Memory B cell (primary cell): ENCODE measurements at regions not wholly inside any gene's neighbourhood (a gene's known extent, or its start where the extent isn't known, plus 50 kb on each side); places are given as distances from the start of the nearest gene placed in this dataset.
"Not testable (repeated sequence)": the region's sequence is repeated elsewhere in the genome, so short reads cannot be mapped to it uniquely, and the experiment has no call there.

ENCODE experiments used
- ATAC-seq: fragments of 150-1000 bp; cut with Tn5 transposase; 2 replicates; pipeline ENCODE4 v1.10.0; 2021; ENCODE audit warnings: low read depth, mild to moderate bottlenecking, moderate library complexity
- DNase-seq, 2 donors: peaks; one replicate each; pipeline ENCODE4 v3.0.0; 2022; ENCODE audit warnings: low spot score in 2 of 2
- H3K27ac Mint-ChIP-seq: one replicate; pipeline ENCODE4 v1.8.0; 2022; ENCODE audit warnings: mild to moderate bottlenecking, moderate library complexity, mixed read lengths
- H3K27me3 Mint-ChIP-seq: one replicate; pipeline ENCODE4 v1.8.0; 2022; ENCODE audit warnings: mixed read lengths
- H3K36me3 Mint-ChIP-seq: one replicate; pipeline ENCODE4 v1.8.0; 2022; ENCODE audit warnings: mild to moderate bottlenecking, mixed read lengths
- H3K4me1 Mint-ChIP-seq: one replicate; pipeline ENCODE4 v1.8.0; 2022; ENCODE audit warnings: mixed read lengths
- H3K4me3 Mint-ChIP-seq: one replicate; pipeline ENCODE4 v1.8.0; 2022; ENCODE audit warnings: mild to moderate bottlenecking, moderate library complexity, mixed read lengths
- H3K9me3 Mint-ChIP-seq: one replicate; pipeline ENCODE4 v1.8.0; 2022; ENCODE audit warnings: mixed read lengths

DNA sequence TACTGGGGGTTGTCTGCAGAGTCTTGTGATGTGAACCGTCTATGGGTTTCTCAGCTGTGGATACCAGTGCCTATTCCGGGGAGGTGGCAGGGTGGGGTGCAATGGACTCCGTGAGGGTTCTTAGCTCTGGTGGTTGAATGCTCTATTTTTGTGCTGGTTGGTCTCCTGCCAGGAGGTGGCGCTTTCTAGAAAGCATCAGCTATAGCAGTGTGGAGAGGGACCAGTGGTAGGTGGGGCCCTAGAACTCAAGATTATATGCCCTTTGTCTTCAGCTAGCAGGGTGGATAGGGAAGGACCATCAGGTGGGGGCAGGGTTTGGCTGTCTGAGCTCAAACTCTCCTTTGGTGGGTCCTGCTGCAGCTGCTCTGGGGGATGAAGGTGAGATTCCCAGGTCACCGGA, 127.3 kb upstream of the PLD5 start:
- H3K27ac Mint-ChIP-seq: no peak overlapping the region
- ATAC-seq (no peak), DNase-seq (no peak)
- peaks cover 6% of the 10 kb centered on the region for H3K9me3 Mint-ChIP-seq
- H3K36me3 Mint-ChIP-seq: no peaks in the 10 kb centered on the region
- H3K4me1 Mint-ChIP-seq: peaks cover 2% of the 10 kb centered on the region
- H3K27me3 Mint-ChIP-seq: peaks cover 4% of the 10 kb centered on the region
- H3K4me3 Mint-ChIP-seq: no peak overlapping the region

DNA sequence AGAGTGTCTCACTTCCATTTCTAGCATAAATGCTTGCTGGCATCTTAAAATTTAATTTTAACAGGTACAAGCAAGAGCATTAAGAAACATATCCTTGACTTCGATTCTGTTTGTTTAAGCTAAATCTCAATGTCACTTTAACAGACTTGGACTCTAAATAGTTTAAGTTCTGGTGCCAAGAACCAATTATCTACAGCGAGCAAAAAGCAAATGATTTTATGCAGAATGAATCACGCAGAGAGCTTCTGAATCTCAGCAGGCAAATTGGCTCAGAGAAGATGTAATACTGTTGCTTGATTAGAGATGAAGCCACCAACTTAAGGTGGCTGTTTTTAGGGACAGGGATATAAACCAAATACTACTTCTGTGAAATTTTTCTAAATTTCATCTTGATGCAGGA, 117.0 kb upstream of the PLD5 start:
- no peak for ATAC-seq
- no peak overlapping the region for H3K4me3 Mint-ChIP-seq
- H3K36me3 Mint-ChIP-seq: no peaks in the 10 kb centered on the region
- H3K27ac Mint-ChIP-seq: no peak overlapping the region
- no peaks in the 10 kb centered on the region for H3K4me1 Mint-ChIP-seq
- DNase-seq: no peak
- no peaks in the 10 kb centered on the region for H3K9me3 Mint-ChIP-seq
- H3K27me3 Mint-ChIP-seq: peaks cover 1% of the 10 kb centered on the region

DNA sequence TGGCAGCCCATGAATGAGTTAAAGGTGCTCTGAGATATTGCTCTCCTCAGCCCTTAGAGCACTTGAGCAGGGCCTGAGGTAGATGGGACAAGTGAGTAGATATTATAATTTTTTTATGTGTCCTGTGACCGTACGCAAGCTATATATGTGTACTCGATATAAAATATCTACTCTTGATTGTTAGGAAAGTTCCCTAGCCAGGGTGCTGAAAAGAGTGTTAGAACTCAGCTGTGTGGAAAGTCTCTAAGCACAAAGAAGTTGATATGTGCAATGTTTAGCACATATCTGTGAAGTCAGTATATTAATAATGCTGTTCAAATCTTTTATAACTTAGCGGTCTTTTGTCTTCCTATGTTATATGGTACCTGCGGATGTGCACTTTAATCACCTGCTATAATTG, 114.6 kb upstream of the PLD5 start:
- H3K36me3 Mint-ChIP-seq: no peaks in the 10 kb centered on the region
- DNase-seq (no peak), ATAC-seq (no peak)
- H3K4me3 Mint-ChIP-seq: no peak overlapping the region
- H3K27ac Mint-ChIP-seq: no peak overlapping the region
- H3K27me3 Mint-ChIP-seq: no peaks in the 10 kb centered on the region
- H3K4me1 Mint-ChIP-seq: no peaks in the 10 kb centered on the region
- no peaks in the 10 kb centered on the region for H3K9me3 Mint-ChIP-seq

DNA sequence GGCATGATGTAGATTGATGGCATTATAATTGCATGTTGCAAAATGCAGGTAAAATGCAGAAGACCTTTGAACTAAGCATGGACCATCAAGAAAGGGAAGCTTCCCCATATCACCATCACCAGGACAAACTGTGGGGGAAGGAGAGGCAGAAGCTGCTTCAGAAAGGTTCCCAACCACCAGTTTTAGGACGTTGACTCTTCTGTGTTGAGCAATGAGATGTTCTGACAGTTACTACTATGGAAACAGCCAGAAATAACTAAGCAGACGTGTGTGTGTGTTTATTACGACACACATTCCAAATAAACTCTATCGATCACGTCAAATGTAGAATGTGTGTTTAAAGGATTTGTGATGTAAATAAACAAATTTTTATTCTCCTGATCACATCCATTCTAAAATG, 110.2 kb upstream of the PLD5 start:
- H3K36me3 Mint-ChIP-seq: no peaks in the 10 kb centered on the region
- DNase-seq: no peak
- ATAC-seq: no peak
- H3K4me1 Mint-ChIP-seq: no peaks in the 10 kb centered on the region
- no peaks in the 10 kb centered on the region for H3K9me3 Mint-ChIP-seq
- no peak overlapping the region for H3K4me3 Mint-ChIP-seq
- H3K27me3 Mint-ChIP-seq: no peaks in the 10 kb centered on the region
- H3K27ac Mint-ChIP-seq: no peak overlapping the region

DNA sequence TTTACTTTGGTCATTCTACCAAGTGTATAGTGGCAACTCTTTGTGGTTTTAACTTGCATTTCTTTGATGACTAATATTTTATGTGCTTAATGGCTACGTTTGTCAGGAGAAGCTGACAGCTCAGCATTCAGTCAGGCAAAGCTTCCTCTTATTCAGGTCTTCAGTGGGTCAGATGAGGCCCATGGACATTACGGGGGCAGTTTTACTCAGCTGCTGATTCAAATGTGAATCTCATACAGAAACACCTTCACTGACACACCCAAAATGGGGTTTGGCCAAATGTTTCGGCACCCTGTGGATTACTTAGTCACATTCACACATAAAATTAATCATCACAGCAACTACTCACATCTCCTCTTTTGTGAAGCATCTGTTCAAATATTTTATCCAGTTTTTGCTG, 104.9 kb upstream of the PLD5 start:
- Mint-ChIP-seq H3K4me3 (no peak overlapping the region), H3K4me1 (no peaks in the 10 kb centered on the region), H3K27me3 (no peaks in the 10 kb centered on the region), H3K36me3 (no peaks in the 10 kb centered on the region), H3K27ac (no peak overlapping the region), H3K9me3 (no peaks in the 10 kb centered on the region)
- ATAC-seq (no peak), DNase-seq (no peak)

DNA sequence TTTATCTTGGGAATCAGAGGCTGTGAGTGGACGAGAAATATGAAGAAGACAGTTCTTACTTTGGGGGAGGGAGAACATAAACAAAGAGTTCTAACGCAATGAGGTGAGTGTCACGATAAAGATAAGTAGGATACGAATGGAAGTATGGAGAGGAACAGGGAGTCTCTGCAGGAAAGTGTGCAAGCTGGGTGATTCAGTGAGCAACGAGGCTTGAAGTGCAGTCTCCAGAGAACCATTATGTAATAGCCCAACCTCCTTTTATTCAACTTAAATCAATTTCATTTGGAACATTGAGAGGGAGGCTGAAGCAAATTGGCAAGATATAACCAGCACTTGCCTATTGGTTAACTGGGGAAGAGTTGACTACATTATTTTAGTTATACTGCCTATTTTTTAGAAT, 99.3 kb upstream of the PLD5 start:
- Mint-ChIP-seq H3K27ac (no peak overlapping the region), H3K27me3 (no peaks in the 10 kb centered on the region), H3K36me3 (no peaks in the 10 kb centered on the region), H3K4me3 (no peak overlapping the region), H3K9me3 (peaks cover 2% of the 10 kb centered on the region), H3K4me1 (no peaks in the 10 kb centered on the region)
- DNase-seq (no peak), ATAC-seq (no peak)

DNA sequence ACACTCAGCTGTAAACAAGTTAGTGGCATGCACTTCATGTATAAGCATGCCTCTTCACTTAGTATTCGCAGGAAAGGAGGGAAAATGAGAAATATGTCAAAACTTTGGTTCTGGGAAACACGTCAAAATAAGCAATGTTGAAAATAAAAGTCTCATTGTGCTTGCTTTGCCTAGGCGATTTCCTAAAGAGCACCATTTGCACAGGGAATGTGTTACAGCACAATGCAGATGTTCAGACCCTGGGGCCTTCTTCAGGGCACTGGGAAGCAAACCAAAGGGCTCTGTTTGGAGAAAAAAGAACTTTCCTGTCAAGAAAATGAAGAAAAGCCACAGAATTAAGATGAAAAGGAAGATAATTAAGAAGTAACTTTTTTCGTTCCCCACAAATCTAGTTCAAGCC, 98.6 kb upstream of the PLD5 start:
- ATAC-seq (no peak), DNase-seq (no peak)
- H3K27ac Mint-ChIP-seq: no peak overlapping the region
- no peak overlapping the region for H3K4me3 Mint-ChIP-seq
- no peaks in the 10 kb centered on the region for H3K4me1 Mint-ChIP-seq
- H3K36me3 Mint-ChIP-seq: no peaks in the 10 kb centered on the region
- H3K9me3 Mint-ChIP-seq: peaks cover 3% of the 10 kb centered on the region
- no peaks in the 10 kb centered on the region for H3K27me3 Mint-ChIP-seq

DNA sequence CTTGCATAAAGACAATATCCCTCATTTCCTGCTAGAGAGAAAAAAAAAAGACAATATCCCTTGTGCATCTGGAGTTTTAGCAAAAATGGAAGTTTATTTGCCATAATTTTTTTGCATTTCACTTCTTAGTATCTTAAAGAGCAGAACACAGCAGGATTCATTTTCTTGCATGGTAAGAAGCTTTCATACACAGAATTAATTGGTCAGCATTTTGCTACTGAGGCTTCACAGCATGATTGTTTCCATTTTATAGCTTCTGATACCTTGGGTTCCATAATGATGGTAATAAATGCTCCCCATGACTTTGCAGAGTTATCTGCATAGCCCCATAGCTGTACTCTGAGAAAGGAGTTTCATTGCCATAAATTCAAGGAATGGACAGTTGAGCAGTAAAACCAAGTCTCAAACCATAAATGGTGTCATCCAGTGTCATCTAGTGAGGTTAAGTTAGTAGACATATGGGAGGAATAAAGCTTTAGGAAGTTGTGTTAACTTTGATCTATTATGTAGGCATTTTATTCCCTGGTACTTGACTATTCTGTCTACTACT, 88.8 kb upstream of the PLD5 start:
- Mint-ChIP-seq H3K4me1 (no peaks in the 10 kb centered on the region), H3K27me3 (peaks cover 4% of the 10 kb centered on the region), H3K9me3 (peaks cover 5% of the 10 kb centered on the region), H3K36me3 (no peaks in the 10 kb centered on the region), H3K4me3 (no peak overlapping the region), H3K27ac (no peak overlapping the region)
- ATAC-seq: no peak
- no peak for DNase-seq

DNA sequence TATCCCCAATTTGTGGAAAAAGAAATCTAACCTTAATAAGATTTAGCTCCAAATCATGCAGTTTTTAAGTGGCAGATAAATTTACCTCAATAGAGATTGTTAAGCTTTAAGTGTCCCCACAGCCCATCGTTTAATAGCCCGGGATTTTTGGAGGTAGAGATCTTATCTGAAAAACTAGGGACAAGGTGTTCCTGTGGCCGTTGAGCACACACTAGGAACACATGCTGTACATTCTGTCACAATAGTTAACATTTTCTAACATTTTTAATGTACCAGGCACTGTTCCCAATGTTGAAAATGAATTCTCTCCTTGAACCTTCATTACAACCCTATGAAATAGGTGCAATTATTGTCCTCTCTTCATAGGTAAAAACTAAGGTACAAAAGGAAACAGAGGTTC, 85.7 kb upstream of the PLD5 start:
- H3K36me3 Mint-ChIP-seq: no peaks in the 10 kb centered on the region
- DNase-seq (no peak), ATAC-seq (no peak)
- H3K4me1 Mint-ChIP-seq: no peaks in the 10 kb centered on the region
- peaks cover 1% of the 10 kb centered on the region for H3K9me3 Mint-ChIP-seq
- no peak overlapping the region for H3K4me3 Mint-ChIP-seq
- H3K27me3 Mint-ChIP-seq: peaks cover 3% of the 10 kb centered on the region
- no peak overlapping the region for H3K27ac Mint-ChIP-seq

DNA sequence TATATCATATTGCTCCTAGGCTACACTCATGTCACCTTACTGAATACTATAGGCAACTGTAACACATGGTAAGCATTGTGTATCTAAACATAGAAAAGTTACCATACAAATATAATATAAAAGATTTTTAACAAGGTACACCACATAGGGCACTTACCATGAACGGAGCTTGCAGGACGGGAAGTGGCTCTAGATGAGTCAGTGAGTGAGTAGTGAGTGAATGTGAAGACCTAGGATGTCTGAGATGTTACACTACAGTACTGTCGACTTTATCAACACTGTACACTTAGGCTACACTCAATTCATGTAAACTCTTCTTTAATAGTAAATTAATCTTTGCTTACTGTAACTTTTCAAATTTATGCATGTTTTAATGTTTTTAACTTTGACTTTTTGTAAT, 81.0 kb upstream of the PLD5 start:
- Mint-ChIP-seq H3K27ac (no peak overlapping the region), H3K36me3 (no peaks in the 10 kb centered on the region), H3K9me3 (peaks cover 1% of the 10 kb centered on the region)

DNA sequence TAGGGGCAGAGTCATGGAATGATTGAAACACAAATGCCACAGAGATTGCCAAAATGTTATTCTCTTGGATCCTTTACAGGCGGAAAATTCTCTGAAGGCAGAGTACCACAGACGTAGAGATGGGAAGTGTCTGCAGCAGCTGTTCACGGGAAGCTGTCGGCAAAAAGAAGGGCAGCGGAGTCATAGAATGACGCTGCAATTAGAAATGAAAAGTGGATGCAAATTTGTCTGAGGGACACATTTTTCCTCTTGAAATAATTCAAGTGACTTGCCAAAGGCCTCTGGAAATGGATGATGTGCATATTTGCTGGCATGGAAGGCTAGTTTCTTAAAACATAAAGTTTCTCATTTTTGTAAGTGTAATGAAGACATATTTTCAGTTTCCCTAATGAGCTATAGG, 77.5 kb upstream of the PLD5 start:
- no peak overlapping the region for H3K27ac Mint-ChIP-seq
- ATAC-seq: no peak
- H3K36me3 Mint-ChIP-seq: no peaks in the 10 kb centered on the region
- no peaks in the 10 kb centered on the region for H3K27me3 Mint-ChIP-seq
- no peak for DNase-seq
- H3K9me3 Mint-ChIP-seq: peaks cover 7% of the 10 kb centered on the region
- no peak overlapping the region for H3K4me3 Mint-ChIP-seq
- H3K4me1 Mint-ChIP-seq: no peaks in the 10 kb centered on the region

More for the DNA sequence above, 81.0 kb upstream of the PLD5 start:
- no peak overlapping the region for H3K4me3 Mint-ChIP-seq
- ATAC-seq (no peak), DNase-seq (no peak)
- no peaks in the 10 kb centered on the region for H3K4me1 Mint-ChIP-seq
- no peaks in the 10 kb centered on the region for H3K27me3 Mint-ChIP-seq

DNA sequence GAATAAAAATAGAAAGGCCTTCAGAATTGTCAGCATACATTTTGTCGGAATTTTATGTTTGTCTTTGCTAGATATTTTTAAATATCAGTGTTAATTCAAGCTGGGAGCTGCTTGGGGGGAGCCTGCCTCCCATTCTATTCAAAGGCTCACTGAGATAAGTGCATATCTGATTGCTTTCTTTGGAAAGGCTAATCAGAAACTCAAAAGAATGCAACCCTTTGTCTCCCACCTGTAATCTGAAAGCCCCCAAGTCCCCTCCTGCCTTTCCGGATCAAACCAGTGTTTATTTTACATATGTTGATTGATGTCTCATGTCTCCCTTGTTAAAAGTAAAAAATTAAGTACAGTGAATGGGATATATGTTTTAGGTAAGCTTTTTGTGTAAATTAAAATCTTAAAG, 69.3 kb upstream of the PLD5 start:
- not testable (repeated sequence) for DNase-seq, H3K4me3 Mint-ChIP-seq, H3K36me3 Mint-ChIP-seq, ATAC-seq, H3K27me3 Mint-ChIP-seq, H3K4me1 Mint-ChIP-seq, H3K27ac Mint-ChIP-seq
- H3K9me3 Mint-ChIP-seq: peaks cover 12% of the 10 kb centered on the region

DNA sequence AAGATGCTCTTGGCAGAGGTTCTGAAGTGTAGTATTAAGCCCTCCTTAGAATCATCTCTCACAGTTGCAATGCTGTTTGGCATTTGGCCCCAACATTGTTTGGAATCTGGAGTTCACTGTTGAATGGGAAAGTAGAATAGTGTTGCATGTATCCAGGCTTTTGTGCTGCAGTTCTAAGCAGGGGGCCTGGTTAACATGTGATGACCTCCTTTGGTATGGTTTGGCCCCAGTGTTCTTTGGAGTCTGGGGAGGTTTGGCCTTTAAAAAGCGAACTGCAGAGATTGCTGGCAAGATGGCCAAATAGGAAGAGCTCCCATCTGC, 61.8 kb upstream of the PLD5 start:
- peaks cover 4% of the 10 kb centered on the region for H3K9me3 Mint-ChIP-seq
- no peaks in the 10 kb centered on the region for H3K36me3 Mint-ChIP-seq
- ATAC-seq (no peak), DNase-seq (no peak)
- H3K4me1 Mint-ChIP-seq: no peaks in the 10 kb centered on the region
- peaks cover 7% of the 10 kb centered on the region for H3K27me3 Mint-ChIP-seq
- no peak overlapping the region for H3K4me3 Mint-ChIP-seq
- no peak overlapping the region for H3K27ac Mint-ChIP-seq

DNA sequence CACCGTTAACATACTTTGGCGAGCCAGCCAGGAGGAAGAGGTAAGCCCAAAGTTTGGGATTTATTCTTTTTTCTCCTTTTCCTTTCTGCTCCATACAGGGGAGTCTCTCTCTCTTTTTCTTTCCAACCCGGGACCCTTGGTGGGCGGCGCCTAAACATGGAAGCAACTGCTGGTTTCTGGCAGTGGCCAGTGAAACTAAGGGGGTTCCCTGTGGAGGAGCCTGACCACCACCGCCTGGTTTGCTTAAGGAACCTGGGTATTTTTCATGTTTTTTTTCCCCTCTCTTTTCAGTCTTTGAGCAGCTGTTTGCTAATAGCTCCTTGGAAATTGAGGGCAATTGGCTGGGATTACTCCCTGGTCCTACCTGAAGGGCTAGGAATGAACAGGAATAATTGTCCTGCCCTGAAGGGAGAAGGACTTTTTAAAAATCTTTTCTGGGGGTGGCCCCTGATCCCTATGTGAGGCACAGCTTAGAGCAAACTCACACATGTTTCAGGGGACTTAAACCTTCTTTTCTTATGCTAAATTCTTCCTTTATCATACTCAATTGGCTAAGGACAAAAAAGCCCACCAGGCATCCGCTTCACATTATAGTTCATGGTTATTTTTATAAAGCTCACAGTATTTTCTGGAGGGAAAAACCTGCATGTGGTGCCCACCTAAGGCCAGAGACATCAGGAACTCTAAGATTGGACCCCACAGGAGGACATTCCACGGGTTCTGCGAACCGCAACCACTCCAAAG, 61.3 kb upstream of the PLD5 start:
- Mint-ChIP-seq H3K27me3 (peaks cover 9% of the 10 kb centered on the region), H3K4me1 (no peaks in the 10 kb centered on the region), H3K36me3 (no peaks in the 10 kb centered on the region), H3K27ac (no peak overlapping the region), H3K4me3 (no peak overlapping the region), H3K9me3 (peaks cover 4% of the 10 kb centered on the region)
- no peak for DNase-seq
- no peak for ATAC-seq

DNA sequence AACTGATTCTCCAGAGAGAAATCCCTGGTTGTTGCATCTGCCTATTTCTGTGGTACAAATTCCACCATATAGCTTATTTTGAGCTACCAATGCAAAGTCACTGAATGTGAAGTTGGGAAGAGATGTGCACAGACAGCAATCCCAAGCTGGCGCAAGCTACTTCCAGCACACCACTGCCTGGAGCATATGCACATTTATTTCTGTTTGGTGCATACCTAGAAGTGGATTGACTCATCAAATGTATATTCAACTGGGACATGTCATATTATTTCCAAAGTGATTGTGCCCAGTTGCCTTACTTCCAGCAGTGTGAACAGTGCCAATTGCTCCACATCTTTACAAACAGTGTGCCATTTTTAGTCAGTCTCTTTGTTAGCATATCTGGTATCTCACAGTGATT, 58.2 kb upstream of the PLD5 start:
- H3K9me3 Mint-ChIP-seq: peaks cover 3% of the 10 kb centered on the region
- peaks cover 10% of the 10 kb centered on the region for H3K27me3 Mint-ChIP-seq
- no peak overlapping the region for H3K4me3 Mint-ChIP-seq
- DNase-seq: no peak
- H3K27ac Mint-ChIP-seq: no peak overlapping the region
- no peaks in the 10 kb centered on the region for H3K4me1 Mint-ChIP-seq
- no peak for ATAC-seq
- no peaks in the 10 kb centered on the region for H3K36me3 Mint-ChIP-seq
